ENCODE measurements at regions not wholly inside any gene's neighbourhood (a gene's known extent, or its start where the extent isn't known, plus 50 kb on each side); places are given as distances from the start of the nearest gene placed in this dataset.

GRCh38 chr4:107512549-107512948 lies 207.5 kb downstream of the PAPSS1 start (continued):
- no peak for TF ChIP-seq ZNF518B (CRISPR knock-in tag; IDR thresholded peaks at IDR 0.05)

- POLR2A ChIA-PET, result no interaction called here
- intact Hi-C loops (cut with micrococcal nuclease), result no loop called here
- in situ Hi-C loops (cut with MboI), result no loop called here
Measured at GRCh38 chr4:107509615-107510014, 210.4 kb downstream of the PAPSS1 start.

More at GRCh38 chr4:107509615-107510014, 210.4 kb downstream of the PAPSS1 start:
- no peak overlapping the region for H3K4me2 ChIP-seq (ENCODE audit: insufficient read depth, low read length)
- no peak for DNase-seq (ENCODE audit: extremely low read depth in 1 of 4, low spot score in 3 of 4)
- no peaks in the 10 kb centered on the region for H3K9me1 ChIP-seq (ENCODE audit: control insufficient read depth, insufficient read depth, low read length)
- CTCF ChIA-PET (ENCODE audit: low intra/inter-chr PET ratio), result no interaction called here
- no peaks in the 10 kb centered on the region for H3K36me3 ChIP-seq (ENCODE audit: control insufficient read depth, insufficient read depth, low read length)
- no peaks in the 10 kb centered on the region for H3K4me1 ChIP-seq (replicated peaks in 1 of 2; ENCODE audit: control insufficient read depth in 2 of 2, insufficient read depth in 2 of 2, low read length in 2 of 2)
- H3K9ac ChIP-seq (ENCODE audit: insufficient read depth in 1 of 2, low read depth in 2 of 2, low read length in 2 of 2), result no peak overlapping the region
- FAIRE-seq, result no peak
- H3K79me2 ChIP-seq (ENCODE audit: control insufficient read depth, insufficient read depth, low read length), result no peaks in the 10 kb centered on the region
- peak; percentile 17; the same call in 1 of the 2 replicates for TF ChIP-seq MAFF (IDR thresholded peaks at IDR 0.05; ENCODE audit: low read length)
- TF ChIP-seq ID3 (CRISPR knock-in tag; IDR thresholded peaks at IDR 0.05), result no peak
- TF ChIP-seq ID3 (tag; IDR thresholded peaks at IDR 0.05), result no peak
- H3K9me3 ChIP-seq (replicated peaks; ENCODE audit: control insufficient read depth, insufficient read depth, low read depth, low read length), result no peaks in the 10 kb centered on the region
- ATAC-seq, result no peak
- BruUV-seq (replicated peaks), result no TSS peak
- H3K27me3 ChIP-seq (ENCODE audit: control insufficient read depth in 2 of 2, insufficient read depth in 2 of 2, low read length in 2 of 2), result no peaks in the 10 kb centered on the region
- no peak overlapping the region for H3K4me3 ChIP-seq
- H3K27ac ChIP-seq (ENCODE audit: extremely low read depth, low read depth, low read length), result no peak overlapping the region
- no peak overlapping the region for H2AFZ ChIP-seq (ENCODE audit: low read depth, low read length)
- H4K20me1 ChIP-seq (replicated peaks; ENCODE audit: control insufficient read depth, insufficient read depth, low read length), result no peaks in the 10 kb centered on the region

Data from K562 (cell line).